ENCODE measurements at regions not wholly inside any gene's neighbourhood (a gene's known extent, or its start where the extent isn't known, plus 50 kb on each side); places are given as distances from the start of the nearest gene placed in this dataset.

- TF ChIP-seq POLR2A (IDR thresholded peaks at IDR 0.05; ENCODE audit: low read depth, low read length), result no peak
- TF ChIP-seq HDGF (IDR thresholded peaks at IDR 0.05), result no peak
- TF ChIP-seq BHLHE40 (IDR thresholded peaks at IDR 0.05; ENCODE audit: borderline replicate concordance in 1 of 2, low read depth in 2 of 2, low read length in 1 of 2), result no peak
- TF ChIP-seq FOS (IDR thresholded peaks at IDR 0.05; ENCODE audit: borderline replicate concordance, extremely low read depth, insufficient read length), result no peak
- TF ChIP-seq CHD4 (IDR thresholded peaks at IDR 0.05), result no peak
- no peak for TF ChIP-seq MTA3 (IDR thresholded peaks at IDR 0.05; ENCODE audit: borderline replicate concordance, low read length)
- no peak for TF ChIP-seq GATAD2B (conservative IDR thresholded peaks at IDR 0.05; ENCODE audit: low read depth)
- TF ChIP-seq MAX (IDR thresholded peaks at IDR 0.05; ENCODE audit: low read depth, low read length), result no peak
- TF ChIP-seq E2F4 (IDR thresholded peaks at IDR 0.05; ENCODE audit: low read depth, low read length), result no peak
- TF ChIP-seq SKIL (IDR thresholded peaks at IDR 0.05; ENCODE audit: low read depth, poor library complexity, severe bottlenecking), result no peak
These were observed 1333.5 kb upstream of the CELF2 start for GRCh38 chr10:9684186-9684585.
